HG02642 (cell line): ENCODE measurements at regions not wholly inside any gene's neighbourhood (a gene's known extent, or its start where the extent isn't known, plus 50 kb on each side); places are given as distances from the start of the nearest gene placed in this dataset.

Experiments
- ATAC-seq: cut with Tn5 transposase; IDR thresholded peaks from one replicate; pipeline ENCODE4 v1.9.1; 2021; ENCODE audit warnings: mild to moderate bottlenecking; ENCODE audit not compliant: unreplicated experiment, poor library complexity

GRCh38 chr10:44805466-44806210, 105.5 kb upstream of the TMEM72 start:
- no peak for ATAC-seq

GRCh38 chr10:44806950-44807349, 104.2 kb upstream of the TMEM72 start:
- ATAC-seq = no peak

- no peak for ATAC-seq
These were observed 103.7 kb upstream of the TMEM72 start for GRCh38 chr10:44807451-44807850.

- no peak for ATAC-seq
These were observed 101.5 kb upstream of the TMEM72 start for GRCh38 chr10:44809647-44810046.

GRCh38 chr10:44811072-44811471, 100.1 kb upstream of the TMEM72 start:
- no peak for ATAC-seq

GRCh38 chr10:44813201-44813600, 97.9 kb upstream of the TMEM72 start:
- no peak for ATAC-seq

- no peak for ATAC-seq
These were observed 96.2 kb upstream of the TMEM72 start for GRCh38 chr10:44814929-44815328.

GRCh38 chr10:44818041-44818649, 93.0 kb upstream of the TMEM72 start:
- no peak for ATAC-seq

GRCh38 chr10:44818701-44819127, 92.4 kb upstream of the TMEM72 start:
- no peak for ATAC-seq

GRCh38 chr10:44820094-44820493, 91.0 kb upstream of the TMEM72 start:
- ATAC-seq = no peak

GRCh38 chr10:44821290-44821689, 89.8 kb upstream of the TMEM72 start:
- no peak for ATAC-seq

GRCh38 chr10:44822349-44822748, 88.8 kb upstream of the TMEM72 start:
- ATAC-seq = no peak

- ATAC-seq = no peak
These were observed 88.2 kb upstream of the TMEM72 start for GRCh38 chr10:44822966-44823365.

- no peak for ATAC-seq
These were observed 86.5 kb upstream of the TMEM72 start for GRCh38 chr10:44824607-44825006.

GRCh38 chr10:44827431-44828006, 83.6 kb upstream of the TMEM72 start:
- ATAC-seq = no peak

GRCh38 chr10:44828508-44829142, 82.5 kb upstream of the TMEM72 start:
- ATAC-seq = no peak

GRCh38 chr10:44829426-44829825, 81.7 kb upstream of the TMEM72 start:
- ATAC-seq = no peak

GRCh38 chr10:44830022-44830421, 81.1 kb upstream of the TMEM72 start:
- ATAC-seq = no peak

GRCh38 chr10:44831581-44831980, 79.6 kb upstream of the TMEM72 start:
- no peak for ATAC-seq

- no peak for ATAC-seq
These were observed 78.3 kb upstream of the TMEM72 start for GRCh38 chr10:44832595-44833390.
